Panc1 (cell line): ENCODE measurements at regions not wholly inside any gene's neighbourhood (a gene's known extent, or its start where the extent isn't known, plus 50 kb on each side); places are given as distances from the start of the nearest gene placed in this dataset.

Experiments
- CTCF ChIP-seq: fragments of 450-650 bp; IDR thresholded peaks from 2 replicates; pipeline ENCODE4 v1.5.1; 2017; ENCODE audit warnings: mild to moderate bottlenecking
- POLR2AphosphoS5 ChIP-seq: IDR thresholded peaks from 2 replicates; pipeline ENCODE4 v1.6.1; 2012; ENCODE audit warnings: mild to moderate bottlenecking, low read depth, low read length, moderate library complexity

GRCh38 chr3:157700405-157700804 lies 197.2 kb upstream of the VEPH1 start:
- TF ChIP-seq POLR2AphosphoS5, result no peak
- peak; percentile 40 for TF ChIP-seq CTCF
